HG03025 (cell line): ENCODE measurements at regions not wholly inside any gene's neighbourhood (a gene's known extent, or its start where the extent isn't known, plus 50 kb on each side); places are given as distances from the start of the nearest gene placed in this dataset.

ENCODE experiments used
- ATAC-seq: cut with Tn5 transposase; IDR thresholded peaks from one replicate; pipeline ENCODE4 v1.9.1; 2021; ENCODE audit warnings: mild to moderate bottlenecking, moderate library complexity; ENCODE audit not compliant: unreplicated experiment, low FRiP score

GRCh38 chr5:152838241-152838786 is 433.2 kb upstream of the NMUR2 start:
- ATAC-seq, result no peak

GRCh38 chr5:152844713-152845112 is 439.6 kb upstream of the NMUR2 start:
- ATAC-seq, result no peak

GRCh38 chr5:152853361-152853760 is 448.3 kb upstream of the NMUR2 start:
- no peak for ATAC-seq

GRCh38 chr5:152855441-152855840 is 450.4 kb upstream of the NMUR2 start:
- ATAC-seq, result no peak

GRCh38 chr5:152861231-152861630 is 456.2 kb upstream of the NMUR2 start:
- ATAC-seq, result no peak

- no peak for ATAC-seq
Measured at GRCh38 chr5:152864447-152864846, 459.4 kb upstream of the NMUR2 start.

GRCh38 chr5:152864991-152865390 is 459.9 kb upstream of the NMUR2 start:
- ATAC-seq, result no peak

- no peak for ATAC-seq
Measured at GRCh38 chr5:152869971-152870370, 464.9 kb upstream of the NMUR2 start.

- ATAC-seq, result no peak
Measured at GRCh38 chr5:152882621-152883020, 477.5 kb upstream of the NMUR2 start.

GRCh38 chr5:152883066-152883775 is 478.1 kb upstream of the NMUR2 start:
- no peak for ATAC-seq

- no peak for ATAC-seq
Measured at GRCh38 chr5:152884006-152884405, 478.9 kb upstream of the NMUR2 start.

GRCh38 chr5:152900332-152900731 is 495.3 kb upstream of the NMUR2 start:
- no peak for ATAC-seq

- no peak for ATAC-seq
Measured at GRCh38 chr5:152901754-152902153, 496.7 kb upstream of the NMUR2 start.

GRCh38 chr5:152905286-152905685 is 500.2 kb upstream of the NMUR2 start:
- ATAC-seq, result no peak

GRCh38 chr5:152907488-152908245 is 502.6 kb upstream of the NMUR2 start:
- no peak for ATAC-seq

GRCh38 chr5:152912924-152913323 is 507.8 kb upstream of the NMUR2 start:
- ATAC-seq, result no peak

GRCh38 chr5:152932621-152933020 is 527.5 kb upstream of the NMUR2 start:
- no peak for ATAC-seq

- no peak for ATAC-seq
Measured at GRCh38 chr5:152933056-152933455, 528.0 kb upstream of the NMUR2 start.

GRCh38 chr5:152938630-152939029 is 533.6 kb upstream of the NMUR2 start:
- no peak for ATAC-seq

GRCh38 chr5:152942633-152943336 is 537.7 kb upstream of the NMUR2 start:
- no peak for ATAC-seq

- no peak for ATAC-seq
Measured at GRCh38 chr5:152953788-152954483, 536.5 kb upstream of the GRIA1 start.
